ENCODE measurements at regions not wholly inside any gene's neighbourhood (a gene's known extent, or its start where the extent isn't known, plus 50 kb on each side); places are given as distances from the start of the nearest gene placed in this dataset.
"Not testable (repeated sequence)": the region's sequence is repeated elsewhere in the genome, so short reads cannot be mapped to it uniquely, and the experiment has no call there.

DNA sequence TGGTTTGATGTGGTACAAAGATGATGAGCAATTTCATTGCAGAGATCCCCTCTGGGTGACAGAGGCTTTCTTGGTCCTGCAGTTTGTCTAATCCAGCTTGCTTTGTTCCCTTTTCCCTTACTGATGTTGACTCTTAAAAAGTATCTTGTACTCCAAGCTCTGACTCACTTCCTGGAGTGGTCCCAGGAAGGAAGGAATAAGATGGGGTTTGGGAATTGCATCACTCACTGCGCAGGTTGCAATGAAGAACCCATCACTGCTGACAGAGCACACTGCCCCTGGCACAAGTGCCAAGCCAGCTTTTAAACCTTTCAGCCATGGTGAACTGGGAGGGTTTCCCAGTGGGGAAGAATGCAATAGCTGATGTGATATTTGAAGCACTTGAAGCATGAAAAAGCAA lies 662.2 kb upstream of the CTNND2 start:
- no peak for TF ChIP-seq CTCF (IDR thresholded peaks at IDR 0.05; ENCODE audit: borderline replicate concordance, control extremely low read depth, extremely low read depth, insufficient read depth, missing control alignments)
- DNase-seq (ENCODE audit: low spot score), result no peak
- in situ Hi-C loops (cut with MboI; ENCODE audit: low sequenced_read_pairs, unreplicated experiment), result no loop called here

GRCh38 chr5:12557012-12557411 lies 652.8 kb upstream of the CTNND2 start:
- DNase-seq (ENCODE audit: low spot score), result no peak
- TF ChIP-seq CTCF (IDR thresholded peaks at IDR 0.05; ENCODE audit: borderline replicate concordance, control extremely low read depth, extremely low read depth, insufficient read depth, missing control alignments), result no peak
- in situ Hi-C loops (cut with MboI; ENCODE audit: low sequenced_read_pairs, unreplicated experiment), result no loop called here

- no peak for TF ChIP-seq CTCF (IDR thresholded peaks at IDR 0.05; ENCODE audit: borderline replicate concordance, control extremely low read depth, extremely low read depth, insufficient read depth, missing control alignments)
- in situ Hi-C loops (cut with MboI; ENCODE audit: low sequenced_read_pairs, unreplicated experiment), result no loop called here
- no peak for DNase-seq (ENCODE audit: low spot score)
Observed at GRCh38 chr5:12526113-12526512, 621.9 kb upstream of the CTNND2 start.

DNA sequence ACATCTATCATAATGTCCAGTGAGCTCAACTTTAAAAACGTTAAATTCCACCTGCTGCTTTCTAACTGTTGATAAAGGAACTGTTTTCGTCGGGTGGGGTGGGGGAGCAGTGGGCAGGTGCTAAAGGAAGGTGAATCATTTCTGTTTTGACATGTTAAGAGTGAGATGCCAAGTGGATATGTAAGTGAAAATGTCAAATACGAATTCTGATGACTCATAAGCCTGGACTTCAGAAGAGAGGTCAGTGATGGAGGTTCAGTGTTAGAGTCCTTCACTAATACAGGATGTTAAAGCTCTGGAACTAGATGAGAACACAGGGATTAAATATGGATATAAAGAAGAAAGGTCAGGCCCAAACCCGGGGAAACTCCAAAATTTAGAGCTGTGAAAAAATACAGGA lies 617.9 kb upstream of the CTNND2 start:
- in situ Hi-C loops (cut with MboI; ENCODE audit: low sequenced_read_pairs, unreplicated experiment), result no loop called here
- DNase-seq (ENCODE audit: low spot score), result no peak

GRCh38 chr5:12504983-12505382 lies 600.7 kb upstream of the CTNND2 start:
- DNase-seq (ENCODE audit: low spot score); in situ Hi-C loops (cut with MboI; ENCODE audit: low sequenced_read_pairs, unreplicated experiment): not testable (repeated sequence)

More for the DNA sequence above, 617.9 kb upstream of the CTNND2 start:
- no peak for TF ChIP-seq CTCF (IDR thresholded peaks at IDR 0.05; ENCODE audit: borderline replicate concordance, control extremely low read depth, extremely low read depth, insufficient read depth, missing control alignments)

GRCh38 chr5:12488161-12488560 lies 583.9 kb upstream of the CTNND2 start:
- in situ Hi-C loops (cut with MboI; ENCODE audit: low sequenced_read_pairs, unreplicated experiment), result no loop called here
- no peak for DNase-seq (ENCODE audit: low spot score)
- no peak for TF ChIP-seq CTCF (IDR thresholded peaks at IDR 0.05; ENCODE audit: borderline replicate concordance, control extremely low read depth, extremely low read depth, insufficient read depth, missing control alignments)

- DNase-seq (ENCODE audit: low spot score), result no peak
- in situ Hi-C loops (cut with MboI; ENCODE audit: low sequenced_read_pairs, unreplicated experiment), result no loop called here
- no peak for TF ChIP-seq CTCF (IDR thresholded peaks at IDR 0.05; ENCODE audit: borderline replicate concordance, control extremely low read depth, extremely low read depth, insufficient read depth, missing control alignments)
Observed at GRCh38 chr5:12480487-12480886, 576.2 kb upstream of the CTNND2 start.

All from GM13976 (cell line).